PC-9 (cell line): ENCODE measurements at regions not wholly inside any gene's neighbourhood (a gene's known extent, or its start where the extent isn't known, plus 50 kb on each side); places are given as distances from the start of the nearest gene placed in this dataset.

Experiments
- EZH2 ChIP-seq: fragments of 200-600 bp; sonication (generic); IDR thresholded peaks from 2 replicates; pipeline ENCODE4 v1.8.0; 2017; ENCODE audit warnings: antibody characterized with exemption, low read depth
- TF ChIP-seq, protein P1 (sequence below): fragments of 200-600 bp; sonication (generic); conservative IDR thresholded peaks from 2 replicates; pipeline ENCODE4 v1.6.1; 2017; ENCODE audit warnings: mixed run types, antibody characterized with exemption, mild to moderate bottlenecking, moderate library complexity

DNA sequence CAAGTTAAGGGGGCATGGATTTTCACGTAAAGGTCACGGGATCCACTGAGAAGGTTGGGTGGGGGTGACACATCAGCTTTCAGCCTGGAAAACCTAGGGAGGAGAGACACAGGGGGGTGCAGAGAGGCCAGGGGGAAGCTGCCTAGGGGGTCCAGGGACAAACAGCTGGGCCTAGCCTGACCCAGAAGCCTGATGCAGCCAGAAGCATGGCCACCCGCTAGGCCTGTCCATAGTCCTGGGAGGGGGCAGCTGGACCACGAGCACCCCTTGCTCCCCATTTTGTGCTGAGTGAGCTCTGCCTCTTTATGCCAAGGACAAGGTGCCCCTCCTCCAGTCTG lies 322.7 kb upstream of the RTL1 start:
- TF ChIP-seq, protein P1, sequence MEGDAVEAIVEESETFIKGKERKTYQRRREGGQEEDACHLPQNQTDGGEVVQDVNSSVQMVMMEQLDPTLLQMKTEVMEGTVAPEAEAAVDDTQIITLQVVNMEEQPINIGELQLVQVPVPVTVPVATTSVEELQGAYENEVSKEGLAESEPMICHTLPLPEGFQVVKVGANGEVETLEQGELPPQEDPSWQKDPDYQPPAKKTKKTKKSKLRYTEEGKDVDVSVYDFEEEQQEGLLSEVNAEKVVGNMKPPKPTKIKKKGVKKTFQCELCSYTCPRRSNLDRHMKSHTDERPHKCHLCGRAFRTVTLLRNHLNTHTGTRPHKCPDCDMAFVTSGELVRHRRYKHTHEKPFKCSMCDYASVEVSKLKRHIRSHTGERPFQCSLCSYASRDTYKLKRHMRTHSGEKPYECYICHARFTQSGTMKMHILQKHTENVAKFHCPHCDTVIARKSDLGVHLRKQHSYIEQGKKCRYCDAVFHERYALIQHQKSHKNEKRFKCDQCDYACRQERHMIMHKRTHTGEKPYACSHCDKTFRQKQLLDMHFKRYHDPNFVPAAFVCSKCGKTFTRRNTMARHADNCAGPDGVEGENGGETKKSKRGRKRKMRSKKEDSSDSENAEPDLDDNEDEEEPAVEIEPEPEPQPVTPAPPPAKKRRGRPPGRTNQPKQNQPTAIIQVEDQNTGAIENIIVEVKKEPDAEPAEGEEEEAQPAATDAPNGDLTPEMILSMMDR, result no peak
- no peak for TF ChIP-seq EZH2
